Right renal cortex interstitium (tissue), 3 donors: ENCODE measurements at regions not wholly inside any gene's neighbourhood (a gene's known extent, or its start where the extent isn't known, plus 50 kb on each side); places are given as distances from the start of the nearest gene placed in this dataset.
"Not testable (repeated sequence)": the region's sequence is repeated elsewhere in the genome, so short reads cannot be mapped to it uniquely, and the experiment has no call there.

ENCODE experiments used
- DNase-seq, 3 donors: peaks; one replicate each; pipeline ENCODE4 v3.0.0-alpha.2; 2013; ENCODE audit warnings: low read depth in 3 of 3, low spot score in 2 of 3

DNA sequence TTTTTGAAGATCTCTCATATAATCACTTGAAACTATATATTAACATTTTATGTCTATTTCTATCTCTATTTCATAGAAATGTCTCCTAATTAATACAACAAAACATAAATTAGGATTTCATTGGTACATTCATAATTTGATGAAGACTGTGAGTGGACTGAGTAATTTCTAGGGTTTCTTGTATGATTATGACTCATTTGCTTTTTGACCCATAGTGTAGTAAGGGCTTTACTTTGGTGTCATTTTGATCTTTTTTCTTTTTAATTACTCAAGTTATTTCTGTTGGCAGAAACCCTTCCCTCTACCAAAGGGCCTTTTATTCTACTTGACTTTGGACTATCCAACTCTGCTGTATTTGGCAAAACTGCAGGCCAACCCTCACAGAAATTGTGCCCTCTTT is 207.9 kb upstream of the MAGEB16 start:
- no peak for DNase-seq

DNA sequence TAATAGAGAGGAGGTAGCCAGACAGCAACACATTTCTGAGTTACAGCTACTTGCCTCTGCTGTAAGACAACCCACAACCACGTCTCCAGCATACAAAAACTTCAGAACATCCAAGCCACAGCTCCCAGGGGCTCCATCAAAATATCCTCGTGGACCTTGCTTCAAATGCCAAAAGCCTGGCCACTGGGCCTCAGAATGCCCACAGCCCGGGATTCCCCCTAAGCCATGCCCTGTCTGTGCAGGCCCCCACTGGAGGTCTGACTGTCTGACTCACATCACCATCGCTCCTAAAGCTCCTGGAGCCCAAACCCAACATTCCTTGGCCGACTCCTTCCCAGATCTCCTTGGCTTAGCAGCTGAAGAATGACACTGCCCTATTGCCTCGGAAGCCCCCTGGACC is 186.6 kb upstream of the MAGEB16 start:
- not testable (repeated sequence) for DNase-seq

DNA sequence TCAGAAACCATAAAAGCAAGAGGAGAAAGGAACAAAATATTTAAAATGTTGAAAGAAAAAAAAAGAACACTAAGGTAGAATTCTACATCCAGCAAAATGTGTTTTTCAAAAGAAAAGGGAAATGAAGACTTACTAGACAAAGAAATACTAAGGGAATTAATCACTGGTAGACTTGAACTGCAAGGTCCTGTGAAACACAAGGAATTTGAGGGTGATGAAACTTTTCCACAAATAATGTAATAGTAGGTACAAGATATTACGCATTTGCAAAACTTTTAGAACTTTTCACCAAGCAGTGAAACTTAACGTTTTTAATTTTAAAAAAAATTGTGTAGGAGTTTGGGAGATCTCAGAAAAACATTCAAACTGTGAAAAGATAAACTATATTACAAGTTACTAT is 180.3 kb upstream of the MAGEB16 start:
- DNase-seq: no peak

DNA sequence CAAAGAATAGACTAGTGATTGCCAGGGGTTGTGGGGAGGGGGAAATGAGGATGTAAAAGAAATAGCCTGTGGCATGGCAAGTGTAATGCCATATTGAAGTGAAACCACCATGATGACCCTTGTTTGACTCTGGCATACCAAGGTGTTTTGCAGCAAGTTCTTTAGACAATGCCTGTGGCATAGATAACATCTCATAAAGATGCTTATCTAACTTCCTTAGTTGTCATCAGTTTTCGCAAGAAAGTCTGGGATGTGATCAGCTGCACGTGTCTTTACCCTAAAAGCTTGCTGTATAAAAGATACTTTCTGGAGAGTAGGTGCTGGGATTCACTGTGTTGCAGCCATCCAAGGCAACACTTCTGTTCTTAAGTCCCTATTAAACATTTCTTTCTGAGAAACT is 176.1 kb upstream of the MAGEB16 start:
- no peak for DNase-seq

DNA sequence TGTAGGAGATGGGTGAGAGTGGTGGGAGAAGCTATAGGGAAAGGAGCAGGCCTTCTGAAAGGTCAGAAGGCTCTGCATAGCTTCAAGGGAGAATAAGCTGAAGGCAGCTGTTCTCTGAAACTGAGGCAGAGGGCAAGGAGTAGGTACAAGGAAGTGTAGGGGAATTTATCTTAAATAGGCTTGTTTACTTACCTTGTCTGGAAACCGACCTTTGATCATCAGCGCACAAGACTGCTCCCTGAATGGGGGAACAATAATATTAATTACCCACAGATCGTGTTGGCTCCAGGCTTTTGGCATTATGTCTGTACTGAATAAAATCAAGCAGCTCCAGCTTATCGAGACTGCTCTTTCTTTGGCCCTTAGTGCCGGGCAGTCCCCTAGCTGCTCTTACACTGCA is 175.5 kb upstream of the MAGEB16 start:
- DNase-seq: no peak

- no peak for DNase-seq
Observed at GRCh38 chrX:35625714-35626113, 172.4 kb upstream of the MAGEB16 start.

GRCh38 chrX:35626124-35626523 is 172.0 kb upstream of the MAGEB16 start:
- no peak for DNase-seq

DNA sequence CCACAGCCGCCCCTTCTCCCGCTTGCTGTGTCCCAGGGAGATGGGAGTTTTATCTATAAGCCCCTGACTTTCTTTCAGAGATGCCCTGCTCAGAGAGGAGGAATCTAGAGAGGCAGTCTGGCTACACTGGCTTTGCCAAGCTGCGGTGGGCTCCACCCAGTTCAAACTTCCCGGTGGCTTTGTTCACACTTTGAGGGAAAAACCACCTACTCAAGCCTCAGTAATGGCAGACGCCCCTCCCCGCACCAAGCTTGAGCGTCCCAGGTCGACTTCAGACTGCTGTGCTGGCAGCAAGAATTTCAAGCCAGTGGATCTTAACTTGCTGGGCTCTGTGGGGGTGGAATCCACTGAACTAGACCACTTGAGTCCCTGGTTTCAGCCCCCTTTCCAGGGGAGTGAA is 162.2 kb upstream of the MAGEB16 start:
- DNase-seq: not testable (repeated sequence)

- DNase-seq: no peak
Observed at GRCh38 chrX:35664833-35665232, 133.3 kb upstream of the MAGEB16 start.

GRCh38 chrX:35665311-35665710 is 132.8 kb upstream of the MAGEB16 start:
- DNase-seq: no peak

- DNase-seq: no peak
Observed at GRCh38 chrX:35670889-35671288, 127.3 kb upstream of the MAGEB16 start.

- DNase-seq: no peak
Observed at GRCh38 chrX:35675151-35675550, 123.0 kb upstream of the MAGEB16 start.

GRCh38 chrX:35680940-35681346 is 117.2 kb upstream of the MAGEB16 start:
- no peak for DNase-seq

GRCh38 chrX:35682476-35682875 is 115.7 kb upstream of the MAGEB16 start:
- DNase-seq: no peak

DNA sequence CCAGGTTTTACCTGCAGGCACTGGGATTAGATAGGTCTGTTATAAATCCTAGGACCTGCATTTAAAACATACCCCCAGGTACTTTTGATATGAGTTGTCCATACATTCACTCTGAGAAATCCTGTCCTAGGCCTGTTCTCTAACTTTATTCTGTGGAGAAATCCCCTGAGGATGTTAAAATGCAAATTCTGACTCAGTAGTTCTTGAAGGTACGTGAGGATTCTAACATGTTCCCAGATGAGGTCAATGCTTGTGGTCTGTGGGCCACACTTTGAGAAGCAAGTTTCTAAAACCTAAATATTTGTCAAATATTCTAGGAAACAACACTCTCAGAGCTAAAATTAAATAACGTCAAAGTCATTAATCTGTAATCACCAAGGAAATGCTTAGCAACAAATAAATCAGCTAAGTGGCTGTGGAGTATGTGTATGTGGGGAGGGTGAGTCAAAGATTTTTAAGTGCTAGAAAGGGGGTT is 101.3 kb upstream of the MAGEB16 start:
- no peak for DNase-seq

DNA sequence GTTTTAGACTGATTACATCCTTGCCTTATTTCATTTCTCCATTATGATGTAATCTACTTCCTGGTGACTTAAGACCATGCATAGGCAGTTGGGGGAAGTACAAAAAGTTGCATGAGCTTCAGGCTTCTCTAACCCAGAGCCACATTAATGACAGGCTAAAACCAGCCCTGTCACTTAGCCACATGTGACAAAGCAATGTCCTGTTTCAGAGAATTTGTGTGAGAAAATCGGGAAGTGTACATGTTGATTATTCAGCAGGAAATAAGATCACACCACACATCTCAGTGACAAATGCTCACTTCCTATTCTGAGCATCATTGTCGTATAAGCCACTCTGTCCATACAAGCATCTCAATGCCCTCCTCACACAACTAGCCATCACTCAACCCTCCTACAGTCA is 98.5 kb upstream of the MAGEB16 start:
- DNase-seq: no peak

GRCh38 chrX:35700121-35700520 is 98.0 kb upstream of the MAGEB16 start:
- no peak for DNase-seq

DNA sequence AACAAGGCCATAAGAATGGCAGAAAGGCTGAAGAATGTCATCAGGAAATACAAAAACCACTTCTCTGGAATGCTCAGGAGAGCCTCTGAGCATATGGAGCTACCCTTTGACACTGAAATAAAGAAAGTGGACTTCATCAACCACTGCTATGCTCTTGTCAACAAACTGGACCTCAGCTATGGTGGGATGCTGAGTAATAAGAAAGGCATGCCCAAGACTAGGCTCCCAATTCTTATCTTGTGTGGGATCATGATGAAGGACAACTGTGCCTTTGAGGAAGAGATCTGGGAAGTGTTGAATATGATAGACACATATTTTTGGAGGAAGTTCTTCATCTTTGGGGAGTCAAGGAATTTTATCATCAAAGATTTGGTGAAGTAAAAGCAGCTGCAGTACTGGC is 86.9 kb upstream of the MAGEB16 start:
- no peak for DNase-seq

- DNase-seq: no peak
Observed at GRCh38 chrX:35722128-35722527, 76.0 kb upstream of the MAGEB16 start.

- no peak for DNase-seq
Observed at GRCh38 chrX:35726176-35726575, 72.0 kb upstream of the MAGEB16 start.

DNA sequence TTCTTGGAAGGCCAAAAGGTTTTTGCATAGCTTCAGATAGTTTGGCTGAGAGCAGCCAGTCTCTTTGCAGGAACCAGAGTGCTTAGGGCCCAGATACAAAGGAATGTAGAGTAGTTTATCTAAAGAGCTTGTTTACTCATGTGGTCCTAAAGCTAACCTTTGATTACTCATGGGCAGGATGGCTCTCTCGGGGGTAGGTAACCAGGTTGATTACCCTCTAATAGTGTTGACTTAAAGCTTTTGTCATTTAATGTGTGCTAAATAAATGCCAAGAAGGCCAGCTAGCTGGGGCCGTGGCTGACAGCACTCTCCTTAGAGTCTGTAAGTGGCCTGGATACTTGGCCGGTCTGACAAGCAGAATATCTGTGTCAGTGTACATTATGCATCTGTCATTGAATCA is 69.7 kb upstream of the MAGEB16 start:
- DNase-seq: no peak

GRCh38 chrX:35733879-35734278 is 64.3 kb upstream of the MAGEB16 start:
- DNase-seq: no peak

DNA sequence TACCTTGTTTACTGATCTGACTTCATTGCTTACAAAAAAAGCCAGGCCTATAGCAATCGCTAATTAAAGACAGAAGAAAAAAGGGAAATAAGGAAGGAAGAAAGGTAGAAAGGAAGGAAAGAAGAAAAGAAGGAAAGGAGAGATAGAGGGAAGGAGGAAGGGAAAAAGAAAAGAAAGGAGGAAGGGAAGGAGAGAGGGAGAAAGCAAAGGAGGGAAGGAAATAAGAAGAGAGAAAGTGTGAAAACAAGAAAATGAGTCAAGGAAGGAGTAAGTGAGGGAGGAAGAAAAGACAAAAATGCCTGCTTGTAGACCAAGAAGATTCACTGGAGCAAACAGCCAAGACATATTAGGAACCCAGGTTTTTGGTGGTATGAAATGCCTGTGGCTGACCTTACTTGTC is 57.0 kb upstream of the MAGEB16 start:
- DNase-seq: no peak

- DNase-seq: no peak
Observed at GRCh38 chrX:35743331-35743730, 54.8 kb upstream of the MAGEB16 start.
